HepG2 (cell line): ENCODE measurements at regions not wholly inside any gene's neighbourhood (a gene's known extent, or its start where the extent isn't known, plus 50 kb on each side); places are given as distances from the start of the nearest gene placed in this dataset.
"Not testable (repeated sequence)": the region's sequence is repeated elsewhere in the genome, so short reads cannot be mapped to it uniquely, and the experiment has no call there.

Experiments used
- ATAC-seq: fragments of 200-7000 bp; cut with Tn5 transposase; 3 replicates; pipeline ENCODE4 v1.9.1; 2020; ENCODE audit warnings: mild to moderate bottlenecking, moderate library complexity
- BruUV-seq: library from RNA; stranded (reverse); fragments of 400-500 nt; replicated peaks from 2 replicates; lab custom pipeline; 2021; lab: Mats Ljungman, UMichigan
- CTCF ChIA-PET: fragments of 300-600 bp; formaldehyde crosslinking; extraction: SDS; loops from one replicate; lab custom pipeline; 2021; ENCODE audit warnings: low total read pairs, inconsistent platforms, low intra/inter-chr PET ratio; lab: Yijun Ruan, JAX
- POLR2A ChIA-PET: fragments of 350-600 bp; sonication (Branson Sonifier 250); formaldehyde crosslinking; loops from one replicate; lab custom pipeline; 2020; ENCODE audit warnings: antibody characterized with exemption, inconsistent platforms; lab: Yijun Ruan, JAX
- DNase-seq: peaks from one replicate; pipeline ENCODE4 v3.0.0-alpha.2; 2015; ENCODE audit warnings: low spot score
- FAIRE-seq: peaks from 3 replicates; lab custom pipeline; 2011; peaks lifted over from hg19 to GRCh38; lab: Jason Lieb, UNC
- H2AFZ ChIP-seq: one replicate; pipeline ENCODE4 v1.6.1; 2011; ENCODE audit warnings: low read length, inconsistent platforms
- H3K27ac ChIP-seq: fragments of 300-600 bp; 3 replicates; pipeline ENCODE4 v1.8.0; 2011; ENCODE audit warnings: mixed run types, mild to moderate bottlenecking, mixed read lengths, low read length, inconsistent platforms; ENCODE audit not compliant: insufficient read depth; ENCODE audit errors: extremely low read length
- H3K27me3 ChIP-seq, 2 experiments: fragments of 200-600 bp in 1 of 2; 2 replicates in 1 of 2; 3 replicates in 1 of 2; pipeline versions ENCODE4 v1.6.0 to v1.8.0; 2011; ENCODE audit warnings: low read length in 2 of 2, mild to moderate bottlenecking in 2 of 2, moderate library complexity in 2 of 2, inconsistent platforms in 1 of 2; ENCODE audit not compliant: insufficient read depth in 2 of 2, control insufficient read depth in 1 of 2
- H3K36me3 ChIP-seq, 2 experiments: fragments of 200-600 bp in 1 of 2; replicated peaks in 1 of 2; 2 replicates in 1 of 2; 3 replicates in 1 of 2; pipeline versions ENCODE4 v1.5.1 to v1.8.0; 2011; ENCODE audit warnings: low read length in 2 of 2, inconsistent platforms in 1 of 2; ENCODE audit not compliant: insufficient read depth in 2 of 2, control insufficient read depth in 1 of 2
- H3K4me1 ChIP-seq: 2 replicates; pipeline ENCODE4 v1.5.1; 2012; ENCODE audit warnings: low read length, inconsistent platforms; ENCODE audit not compliant: insufficient read depth
- H3K4me2 ChIP-seq: 2 replicates; pipeline ENCODE4 v1.6.0; 2011; ENCODE audit warnings: low read depth, low read length, inconsistent platforms
- H3K4me3 ChIP-seq, 3 experiments: fragments of 200-600 bp in 1 of 3; sonication (generic), shearing (Covaris generic) in 1 of 3; replicated peaks in 1 of 3; 2 replicates each; pipeline ENCODE4 v1.5.1; 2011 to 2016; ENCODE audit warnings: low read length in 3 of 3, inconsistent platforms in 2 of 3, low read depth in 2 of 3, mild to moderate bottlenecking in 2 of 3, control low read depth in 1 of 3, mixed read lengths in 1 of 3; ENCODE audit not compliant: insufficient read depth in 1 of 3
- H3K79me2 ChIP-seq: one replicate; pipeline ENCODE4 v1.6.1; 2011; ENCODE audit warnings: low read length, inconsistent platforms; ENCODE audit not compliant: insufficient read depth
- H3K9ac ChIP-seq: 2 replicates; pipeline ENCODE4 v1.6.0; 2011; ENCODE audit warnings: mild to moderate bottlenecking, low read depth, low read length, inconsistent platforms; ENCODE audit not compliant: insufficient read depth
- H3K9me3 ChIP-seq: 2 replicates; pipeline ENCODE4 v1.5.1; 2012; ENCODE audit warnings: mild to moderate bottlenecking, low read length
- H4K20me1 ChIP-seq: 2 replicates; pipeline ENCODE4 v1.6.0; 2011; ENCODE audit warnings: inconsistent platforms, mild to moderate bottlenecking, low read length, moderate library complexity; ENCODE audit not compliant: insufficient read depth
- CHD4 ChIP-seq: fragments of 200-600 bp; sonication (generic); IDR thresholded peaks from 2 replicates; pipeline ENCODE4 v1.7.0; 2017; ENCODE audit warnings: mild to moderate bottlenecking, low read length, borderline replicate concordance
- CREB1 ChIP-seq, 2 experiments: fragments of 450-650 bp in 1 of 2; IDR thresholded peaks; 2 replicates each; pipeline ENCODE4 v1.6.1; 2016 to 2017; ENCODE audit warnings: control low read depth in 1 of 2, mild to moderate bottlenecking in 1 of 2, missing compliant biosample characterization in 1 of 2, missing genetic modification characterization in 1 of 2
- FOXO1 ChIP-seq: sonication (generic); formaldehyde crosslinking; IDR thresholded peaks from 2 replicates; pipeline ENCODE4 v1.4.0; 2020; ENCODE audit warnings: missing genetic modification reagents
- ISL2 ChIP-seq: sonication (generic); formaldehyde crosslinking; IDR thresholded peaks from 2 replicates; pipeline ENCODE4 v1.5.0; 2020; ENCODE audit warnings: missing genetic modification reagents
- MXD4 ChIP-seq: IDR thresholded peaks from 2 replicates; pipeline ENCODE4 v1.6.1; 2016; ENCODE audit warnings: mild to moderate bottlenecking, missing biosample characterization, missing genetic modification reagents
- RAD51 ChIP-seq: fragments of 450-650 bp; IDR thresholded peaks from 2 replicates; pipeline ENCODE4 v1.6.1; 2016; ENCODE audit warnings: borderline replicate concordance
- RFXANK ChIP-seq: IDR thresholded peaks from 2 replicates; pipeline ENCODE4 v1.6.1; 2016
- RORA ChIP-seq: sonication (generic); formaldehyde crosslinking; IDR thresholded peaks from 2 replicates; pipeline ENCODE4 v1.5.0; 2020; ENCODE audit warnings: mild to moderate bottlenecking, missing genetic modification reagents, moderate library complexity
- SAFB2 ChIP-seq: sonication (generic); formaldehyde crosslinking; IDR thresholded peaks from 2 replicates; pipeline ENCODE4 v1.5.1; 2020; ENCODE audit warnings: missing genetic modification reagents, low read depth, mild to moderate bottlenecking, borderline replicate concordance
- YY1 ChIP-seq: IDR thresholded peaks from 2 replicates; pipeline ENCODE4 v1.6.1; 2011; ENCODE audit warnings: low read length, low read depth, moderate library complexity, mild to moderate bottlenecking; ENCODE audit not compliant: insufficient read depth, insufficient replicate concordance
- ZBTB8A ChIP-seq: sonication (generic); formaldehyde crosslinking; IDR thresholded peaks from 2 replicates; pipeline ENCODE4 v1.4.0; 2020; ENCODE audit warnings: mild to moderate bottlenecking, low read depth, missing genetic modification reagents, borderline replicate concordance
- ZFY ChIP-seq: sonication (generic); formaldehyde crosslinking; IDR thresholded peaks from 2 replicates; pipeline ENCODE4 v1.4.0; 2020; ENCODE audit warnings: missing genetic modification reagents
- ZMYM4 ChIP-seq: sonication (generic); formaldehyde crosslinking; IDR thresholded peaks from 2 replicates; pipeline ENCODE4 v1.8.1; 2023; ENCODE audit warnings: mild to moderate bottlenecking, missing genetic modification reagents
- ZNF530 ChIP-seq: sonication (generic); formaldehyde crosslinking; IDR thresholded peaks from 2 replicates; pipeline ENCODE4 v1.5.0; 2020; ENCODE audit warnings: low read depth, mild to moderate bottlenecking, missing genetic modification reagents
- ZNF598 ChIP-seq: sonication (generic); formaldehyde crosslinking; IDR thresholded peaks from 2 replicates; pipeline ENCODE4 v1.5.1; 2020; ENCODE audit warnings: mild to moderate bottlenecking, missing genetic modification reagents, borderline replicate concordance
- WGBS: methylation state at CpG from one replicate; pipeline ENCODE4 v1.1.6; 2017; ENCODE audit warnings: low lambda C conversion rate; 5-methylcytosine and 5-hydroxymethylcytosine counted together
- in situ Hi-C: cut with HindIII; loops from 2 replicates; pipeline ENCODE4 v1.10.0; 2017; ENCODE audit warnings: low pct_unique_long_range_greater_than_20kb; ENCODE audit not compliant: extremely low pct_ligation_motif_present
- intact Hi-C: fragments of 100-400 bp; cut with micrococcal nuclease; formaldehyde crosslinking; loops from one replicate; pipeline ENCODE4 v1.10.0; 2022; ENCODE audit not compliant: unreplicated experiment
- TF ChIP-seq, protein P1 (sequence below): sonication (generic); formaldehyde crosslinking; conservative IDR thresholded peaks from 2 replicates; pipeline ENCODE4 v1.4.0; 2020; ENCODE audit warnings: missing genetic modification reagents
- TF ChIP-seq, protein P2 (sequence below): sonication (generic); formaldehyde crosslinking; IDR thresholded peaks from 2 replicates; pipeline ENCODE4 v1.5.1; 2020; ENCODE audit warnings: missing genetic modification reagents, mild to moderate bottlenecking, borderline replicate concordance

DNA sequence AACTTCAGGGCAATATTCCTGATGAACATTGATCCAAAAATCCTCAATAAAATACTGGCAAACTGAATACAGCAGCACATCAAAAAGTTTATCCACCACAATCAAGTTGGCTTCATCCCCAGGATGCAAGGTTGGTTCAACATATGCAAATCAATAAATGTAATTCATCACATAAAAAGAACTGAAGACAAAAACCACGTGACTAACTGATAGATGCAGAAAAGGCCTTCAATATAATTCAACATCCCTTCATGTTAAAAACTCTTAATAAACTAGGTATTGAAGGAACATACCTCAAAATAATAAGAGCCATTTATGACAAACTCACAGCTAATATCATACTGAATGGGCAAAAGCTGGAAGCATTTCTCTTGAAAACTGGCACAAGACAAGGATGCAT, 85.3 kb upstream of the THSD7B start:
- H3K4me3 ChIP-seq, H3K4me2 ChIP-seq, H3K9me3 ChIP-seq, H3K4me1 ChIP-seq, BruUV-seq, ATAC-seq, H3K79me2 ChIP-seq, H3K27me3 ChIP-seq, H3K9ac ChIP-seq, H2AFZ ChIP-seq, CTCF ChIA-PET, FAIRE-seq, H3K36me3 ChIP-seq, H4K20me1 ChIP-seq, DNase-seq, POLR2A ChIA-PET, in situ Hi-C loops, intact Hi-C loops, H3K27ac ChIP-seq: not testable (repeated sequence)
- TF ChIP-seq RAD51: peak; percentile 55; the same call in 1 of the 2 replicates
- WGBS: 0% methylated on average over 1 of the region's 1 CpG

GRCh38 chr2:136665736-136666135, 99.6 kb upstream of the THSD7B start:
- Histone ChIP-seq H3K4me1 (no peaks in the 10 kb centered on the region), H3K4me3 (no peak overlapping the region), H3K36me3 (no peaks in the 10 kb centered on the region), H2AFZ (no peak overlapping the region), H3K9me3 (no peaks in the 10 kb centered on the region), H3K27me3 (no peaks in the 10 kb centered on the region), H3K27ac (no peak overlapping the region), H3K79me2 (no peaks in the 10 kb centered on the region), H4K20me1 (no peaks in the 10 kb centered on the region), H3K9ac (no peak overlapping the region), H3K4me2 (no peak overlapping the region)
- FAIRE-seq (no peak), DNase-seq (no peak), ATAC-seq (no peak)
- WGBS: under 1% methylated on average over 3 of the region's 3 CpGs
- ChIA-PET POLR2A (no interaction called here), CTCF (no interaction called here)
- in situ Hi-C loops (no loop called here), intact Hi-C loops (no loop called here)
- BruUV-seq: no TSS peak
- TF ChIP-seq ZFY (no peak), SAFB2 (CRISPR knock-in tag) (no peak), YY1 (no peak), ISL2 (CRISPR knock-in tag) (no peak), ZNF530 (no peak), CHD4 (no peak), MXD4 (CRISPR knock-in tag) (no peak), RFXANK (CRISPR knock-in tag) (no peak), ZMYM4 (CRISPR knock-in tag) (no peak), CREB1 (IDR thresholded peaks at IDR 0.05) (no peak), CREB1 (CRISPR knock-in tag; IDR thresholded peaks at IDR 0.05) (no peak), FOXO1 (CRISPR knock-in tag) (no peak), ZBTB8A (CRISPR knock-in tag) (no peak), RORA (CRISPR knock-in tag) (no peak), ZNF598 (CRISPR knock-in tag) (no peak)
- TF ChIP-seq, protein P1, sequence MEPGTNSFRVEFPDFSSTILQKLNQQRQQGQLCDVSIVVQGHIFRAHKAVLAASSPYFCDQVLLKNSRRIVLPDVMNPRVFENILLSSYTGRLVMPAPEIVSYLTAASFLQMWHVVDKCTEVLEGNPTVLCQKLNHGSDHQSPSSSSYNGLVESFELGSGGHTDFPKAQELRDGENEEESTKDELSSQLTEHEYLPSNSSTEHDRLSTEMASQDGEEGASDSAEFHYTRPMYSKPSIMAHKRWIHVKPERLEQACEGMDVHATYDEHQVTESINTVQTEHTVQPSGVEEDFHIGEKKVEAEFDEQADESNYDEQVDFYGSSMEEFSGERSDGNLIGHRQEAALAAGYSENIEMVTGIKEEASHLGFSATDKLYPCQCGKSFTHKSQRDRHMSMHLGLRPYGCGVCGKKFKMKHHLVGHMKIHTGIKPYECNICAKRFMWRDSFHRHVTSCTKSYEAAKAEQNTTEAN (CRISPR knock-in tag): no peak
- TF ChIP-seq, protein P2, sequence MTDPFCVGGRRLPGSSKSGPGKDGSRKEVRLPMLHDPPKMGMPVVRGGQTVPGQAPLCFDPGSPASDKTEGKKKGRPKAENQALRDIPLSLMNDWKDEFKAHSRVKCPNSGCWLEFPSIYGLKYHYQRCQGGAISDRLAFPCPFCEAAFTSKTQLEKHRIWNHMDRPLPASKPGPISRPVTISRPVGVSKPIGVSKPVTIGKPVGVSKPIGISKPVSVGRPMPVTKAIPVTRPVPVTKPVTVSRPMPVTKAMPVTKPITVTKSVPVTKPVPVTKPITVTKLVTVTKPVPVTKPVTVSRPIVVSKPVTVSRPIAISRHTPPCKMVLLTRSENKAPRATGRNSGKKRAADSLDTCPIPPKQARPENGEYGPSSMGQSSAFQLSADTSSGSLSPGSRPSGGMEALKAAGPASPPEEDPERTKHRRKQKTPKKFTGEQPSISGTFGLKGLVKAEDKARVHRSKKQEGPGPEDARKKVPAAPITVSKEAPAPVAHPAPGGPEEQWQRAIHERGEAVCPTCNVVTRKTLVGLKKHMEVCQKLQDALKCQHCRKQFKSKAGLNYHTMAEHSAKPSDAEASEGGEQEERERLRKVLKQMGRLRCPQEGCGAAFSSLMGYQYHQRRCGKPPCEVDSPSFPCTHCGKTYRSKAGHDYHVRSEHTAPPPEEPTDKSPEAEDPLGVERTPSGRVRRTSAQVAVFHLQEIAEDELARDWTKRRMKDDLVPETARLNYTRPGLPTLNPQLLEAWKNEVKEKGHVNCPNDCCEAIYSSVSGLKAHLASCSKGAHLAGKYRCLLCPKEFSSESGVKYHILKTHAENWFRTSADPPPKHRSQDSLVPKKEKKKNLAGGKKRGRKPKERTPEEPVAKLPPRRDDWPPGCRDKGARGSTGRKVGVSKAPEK: no peak
